Adipocyte (in vitro differentiated cells): ENCODE measurements at regions not wholly inside any gene's neighbourhood (a gene's known extent, or its start where the extent isn't known, plus 50 kb on each side); places are given as distances from the start of the nearest gene placed in this dataset.

Source experiments
- DNase-seq: peaks from one replicate; pipeline ENCODE4 v3.0.0-alpha.2; 2015; ENCODE audit warnings: low read depth
- H3K27me3 ChIP-seq: replicated peaks from 2 replicates; pipeline ENCODE4 v1.7.0; 2013; ENCODE audit warnings: mild to moderate bottlenecking, low read length, moderate library complexity; ENCODE audit not compliant: control insufficient read depth, insufficient read depth
- H3K36me3 ChIP-seq: 2 replicates; pipeline ENCODE4 v1.7.0; 2013; ENCODE audit warnings: low read length, mild to moderate bottlenecking, moderate library complexity; ENCODE audit not compliant: control insufficient read depth, insufficient read depth, severe bottlenecking
- H3K4me1 ChIP-seq: 2 replicates; pipeline ENCODE4 v1.7.0; 2013; ENCODE audit warnings: mild to moderate bottlenecking, low read length, moderate library complexity; ENCODE audit not compliant: control insufficient read depth, insufficient read depth
- H3K4me3 ChIP-seq: 2 replicates; pipeline ENCODE4 v1.7.0; 2013; ENCODE audit warnings: mild to moderate bottlenecking, low read length, moderate library complexity
- H3K9ac ChIP-seq: 2 replicates; pipeline ENCODE4 v1.7.0; 2013; ENCODE audit warnings: mild to moderate bottlenecking, low read length, moderate library complexity
- H3K9me3 ChIP-seq: 2 replicates; pipeline ENCODE4 v1.7.0; 2013; ENCODE audit warnings: mild to moderate bottlenecking, low read length, moderate library complexity; ENCODE audit not compliant: control insufficient read depth

DNA sequence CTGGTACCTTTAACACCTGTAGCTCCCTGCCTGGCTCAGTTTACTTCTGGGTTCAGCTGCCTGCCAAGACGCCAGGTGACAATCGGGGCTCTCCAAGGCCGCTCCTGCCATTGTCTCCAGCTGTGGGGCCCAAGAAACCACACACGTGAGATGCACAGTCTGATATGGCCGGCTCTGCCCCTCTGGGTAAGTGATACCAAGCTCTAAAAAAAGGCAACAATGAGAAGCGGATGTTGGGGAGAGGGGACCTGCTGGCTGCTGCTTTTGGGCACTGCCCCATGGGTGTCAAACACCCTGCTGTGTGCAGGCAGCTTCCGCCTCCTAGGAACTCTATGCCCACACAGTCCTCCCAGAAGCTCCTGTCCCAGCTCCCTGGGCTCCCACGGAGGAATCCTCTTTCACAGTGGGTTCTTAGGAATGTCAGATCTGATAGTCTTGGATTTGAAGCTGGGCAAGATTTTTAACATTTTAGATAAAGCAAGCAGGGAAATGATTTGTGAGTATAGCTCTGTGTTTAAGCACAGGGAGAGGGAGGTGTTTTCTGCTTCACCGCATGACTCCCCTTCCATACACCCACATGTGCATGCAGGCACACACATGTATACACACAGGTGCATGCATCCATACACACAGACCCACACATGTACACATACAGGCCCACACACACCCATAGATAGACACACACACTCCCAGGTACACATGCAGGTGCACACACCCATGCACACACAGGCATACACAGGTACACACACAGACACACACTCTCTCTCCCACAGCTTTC, 1135.8 kb downstream of the BCL11B start:
- no peak for DNase-seq
- no peak overlapping the region for H3K4me3 ChIP-seq

DNA sequence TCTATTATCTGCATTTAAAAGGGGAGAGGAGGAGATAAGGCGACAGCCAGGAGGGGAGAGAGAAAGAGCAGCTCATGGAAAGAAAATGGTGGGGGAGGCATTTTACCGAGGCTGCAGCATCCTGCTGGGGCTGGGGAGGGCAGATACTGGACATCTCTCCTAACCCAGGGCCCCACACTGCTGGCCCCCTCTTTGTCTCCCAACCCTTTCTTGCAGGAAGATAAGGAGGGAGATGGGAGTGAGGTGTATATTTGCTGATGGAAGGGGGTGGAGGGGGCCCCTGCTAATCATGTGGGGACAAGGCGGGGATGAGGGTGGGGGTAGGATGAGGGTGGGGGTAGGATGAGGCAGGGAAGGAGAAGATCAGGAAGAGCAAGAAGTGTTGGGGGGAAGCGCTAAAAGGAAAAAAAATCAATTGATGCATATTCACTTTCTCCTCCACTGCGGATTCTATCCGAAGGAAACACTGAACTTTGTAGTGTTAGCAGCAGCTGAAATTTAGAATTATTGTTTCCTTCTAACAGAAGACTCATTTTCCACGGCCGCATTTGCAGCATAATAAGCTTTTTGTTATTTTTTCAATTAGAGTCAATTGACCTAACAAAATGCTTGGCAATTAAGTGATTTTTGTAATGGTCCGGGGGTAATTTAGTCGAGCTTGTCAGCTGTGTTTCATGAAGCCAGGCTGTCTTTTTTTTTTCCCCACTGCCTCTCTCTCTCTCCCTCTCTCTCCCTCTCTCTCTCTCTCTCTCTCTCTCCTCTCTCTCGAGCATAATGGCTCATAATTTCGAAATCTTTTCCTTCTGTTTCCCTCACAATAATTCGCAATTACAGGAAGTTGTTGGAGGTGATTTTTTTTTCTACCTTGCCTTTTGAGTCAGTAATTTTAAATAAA, 1134.6 kb downstream of the BCL11B start:
- peaks cover 19% of the 10 kb centered on the region for H3K27me3 ChIP-seq
- no peaks in the 10 kb centered on the region for H3K36me3 ChIP-seq
- no peaks in the 10 kb centered on the region for H3K9me3 ChIP-seq
- no peak for DNase-seq
- no peak overlapping the region for H3K4me3 ChIP-seq
- no peak overlapping the region for H3K9ac ChIP-seq
- no peaks in the 10 kb centered on the region for H3K4me1 ChIP-seq

More for the DNA sequence above, 1135.8 kb downstream of the BCL11B start:
- Histone ChIP-seq H3K9me3 (no peaks in the 10 kb centered on the region), H3K9ac (no peak overlapping the region), H3K4me1 (no peaks in the 10 kb centered on the region), H3K27me3 (peaks cover 19% of the 10 kb centered on the region), H3K36me3 (no peaks in the 10 kb centered on the region)

DNA sequence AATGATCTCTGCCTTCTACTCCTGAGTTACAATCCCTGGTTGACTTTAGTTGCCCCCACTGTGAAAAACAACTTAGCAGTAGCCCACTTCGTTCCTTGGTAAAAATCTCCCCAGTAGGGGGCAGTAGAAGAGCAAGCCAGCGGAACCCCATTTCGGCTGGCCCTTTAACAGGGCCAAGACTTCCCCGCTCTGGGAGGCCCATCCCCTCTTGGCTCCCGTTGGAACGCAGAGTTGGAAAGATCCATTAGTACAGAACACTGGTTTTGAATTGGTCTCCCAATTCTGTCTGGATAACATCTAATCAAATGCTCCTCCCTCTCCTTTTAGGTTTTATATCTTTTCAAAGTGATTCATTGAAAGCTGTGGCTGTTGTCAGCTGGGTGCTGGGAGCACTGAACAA, 1133.3 kb downstream of the BCL11B start:
- no peak overlapping the region for H3K4me3 ChIP-seq
- no peaks in the 10 kb centered on the region for H3K9me3 ChIP-seq
- no peak overlapping the region for H3K9ac ChIP-seq
- peaks cover 19% of the 10 kb centered on the region for H3K27me3 ChIP-seq
- no peak for DNase-seq
- H3K36me3 ChIP-seq = no peaks in the 10 kb centered on the region
- no peaks in the 10 kb centered on the region for H3K4me1 ChIP-seq

- Histone ChIP-seq H3K27me3 (peaks cover 11% of the 10 kb centered on the region), H3K36me3 (no peaks in the 10 kb centered on the region), H3K9ac (no peak overlapping the region), H3K4me3 (no peak overlapping the region), H3K4me1 (no peaks in the 10 kb centered on the region), H3K9me3 (no peaks in the 10 kb centered on the region)
- DNase-seq = no peak
Observed at GRCh38 chr14:98140862-98141530, 1131.0 kb downstream of the BCL11B start.

DNA sequence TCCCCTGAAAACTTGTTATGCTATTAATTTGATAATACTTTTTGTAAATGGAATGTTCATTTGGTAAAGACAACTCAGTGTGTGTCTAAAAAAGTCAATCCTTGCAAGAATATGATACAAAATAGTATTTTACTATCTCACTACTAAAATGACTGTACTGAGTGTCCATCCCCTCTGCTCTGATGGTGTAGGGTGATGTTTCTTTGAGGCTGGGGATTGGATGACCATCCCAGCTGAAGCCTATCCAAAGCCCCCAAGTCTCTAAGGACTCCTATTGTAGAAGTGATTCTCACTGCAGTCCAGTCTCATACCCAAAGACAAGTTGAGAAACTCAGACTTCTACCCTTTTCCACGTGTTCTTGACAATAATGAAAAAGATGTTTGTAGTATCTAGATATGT, 1128.4 kb downstream of the BCL11B start:
- Histone ChIP-seq H3K4me1 (no peaks in the 10 kb centered on the region), H3K4me3 (no peak overlapping the region)
- DNase-seq = no peak

GRCh38 chr14:98144964-98145363, 1127.0 kb downstream of the BCL11B start:
- H3K4me1 ChIP-seq = no peaks in the 10 kb centered on the region
- peaks cover 4% of the 10 kb centered on the region for H3K27me3 ChIP-seq
- no peak for DNase-seq
- H3K9ac ChIP-seq = no peak overlapping the region
- no peak overlapping the region for H3K4me3 ChIP-seq
- no peaks in the 10 kb centered on the region for H3K9me3 ChIP-seq
- H3K36me3 ChIP-seq = no peaks in the 10 kb centered on the region

More for the DNA sequence above, 1128.4 kb downstream of the BCL11B start:
- no peak overlapping the region for H3K9ac ChIP-seq
- peaks cover 4% of the 10 kb centered on the region for H3K27me3 ChIP-seq
- H3K36me3 ChIP-seq = no peaks in the 10 kb centered on the region
- H3K9me3 ChIP-seq = no peaks in the 10 kb centered on the region

DNA sequence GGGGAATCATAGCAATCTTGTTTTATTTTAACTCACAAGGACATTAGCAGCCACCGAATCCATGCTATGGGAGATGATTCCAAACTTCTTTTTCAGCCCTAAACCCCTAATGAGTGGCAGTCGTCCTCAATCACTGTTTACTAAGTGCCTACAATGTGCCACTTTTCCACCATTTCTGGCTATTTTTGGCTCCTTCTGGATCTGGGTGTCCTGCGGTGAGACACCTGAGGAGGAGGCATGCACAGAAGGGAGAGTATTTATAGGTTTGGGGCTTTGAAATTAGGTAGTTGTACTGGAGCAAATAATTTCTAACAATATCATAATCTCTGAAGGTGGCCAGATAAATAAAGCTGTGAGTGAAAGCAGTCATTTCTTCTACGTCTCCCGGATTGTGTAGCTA, 1125.6 kb downstream of the BCL11B start:
- Histone ChIP-seq H3K36me3 (no peaks in the 10 kb centered on the region), H3K4me1 (no peaks in the 10 kb centered on the region), H3K4me3 (no peak overlapping the region), H3K27me3 (no peaks in the 10 kb centered on the region), H3K9me3 (no peaks in the 10 kb centered on the region), H3K9ac (no peak overlapping the region)
- no peak for DNase-seq

DNA sequence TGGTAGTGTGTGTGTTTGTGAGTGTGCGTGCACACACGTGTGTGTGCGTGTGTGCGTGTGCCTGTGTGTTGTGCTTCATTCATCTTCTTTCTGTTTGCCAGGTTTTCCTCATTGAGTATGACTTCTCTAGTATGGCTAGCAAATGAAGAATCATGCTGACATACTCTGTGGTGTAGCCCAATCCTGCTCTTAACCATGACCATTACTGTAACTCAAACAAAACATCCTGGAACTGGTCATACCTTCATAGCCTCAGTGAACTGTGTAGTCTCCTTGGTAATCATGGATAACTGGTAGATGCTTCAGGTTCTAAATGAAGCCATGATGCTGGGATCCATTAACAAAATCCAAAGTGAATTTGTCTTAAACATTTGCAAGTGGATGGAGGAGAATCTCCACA, 1117.7 kb downstream of the BCL11B start:
- Histone ChIP-seq H3K4me3 (no peak overlapping the region), H3K4me1 (no peaks in the 10 kb centered on the region), H3K27me3 (no peaks in the 10 kb centered on the region), H3K9me3 (no peaks in the 10 kb centered on the region), H3K36me3 (no peaks in the 10 kb centered on the region), H3K9ac (no peak overlapping the region)
- DNase-seq = no peak

DNA sequence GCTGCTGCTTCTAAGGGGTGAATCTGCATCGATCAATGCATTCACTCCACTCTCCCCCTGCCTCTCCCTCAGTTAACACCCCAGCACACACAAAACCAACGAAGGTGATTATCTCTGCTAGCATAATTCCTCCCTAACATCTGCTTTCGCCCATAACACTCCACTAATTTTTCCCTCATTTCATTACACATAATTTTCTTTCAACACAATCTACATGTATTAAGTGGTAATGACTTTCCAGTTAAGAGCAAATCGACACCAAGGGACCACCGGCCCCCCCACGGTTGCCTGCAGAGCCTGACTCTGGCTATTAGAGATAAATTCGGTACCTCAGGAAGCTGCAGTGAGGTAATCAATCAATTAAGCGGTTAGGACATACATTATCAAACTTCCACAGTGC, 1115.6 kb downstream of the BCL11B start:
- Histone ChIP-seq H3K9me3 (no peaks in the 10 kb centered on the region), H3K27me3 (no peaks in the 10 kb centered on the region), H3K36me3 (no peaks in the 10 kb centered on the region), H3K4me3 (no peak overlapping the region), H3K9ac (no peak overlapping the region), H3K4me1 (no peaks in the 10 kb centered on the region)
- no peak for DNase-seq

GRCh38 chr14:98160901-98161300, 1111.1 kb downstream of the BCL11B start:
- Histone ChIP-seq H3K4me1 (no peaks in the 10 kb centered on the region), H3K27me3 (peaks cover 12% of the 10 kb centered on the region), H3K4me3 (no peak overlapping the region), H3K9ac (no peak overlapping the region), H3K9me3 (no peaks in the 10 kb centered on the region), H3K36me3 (no peaks in the 10 kb centered on the region)
- DNase-seq = no peak

DNA sequence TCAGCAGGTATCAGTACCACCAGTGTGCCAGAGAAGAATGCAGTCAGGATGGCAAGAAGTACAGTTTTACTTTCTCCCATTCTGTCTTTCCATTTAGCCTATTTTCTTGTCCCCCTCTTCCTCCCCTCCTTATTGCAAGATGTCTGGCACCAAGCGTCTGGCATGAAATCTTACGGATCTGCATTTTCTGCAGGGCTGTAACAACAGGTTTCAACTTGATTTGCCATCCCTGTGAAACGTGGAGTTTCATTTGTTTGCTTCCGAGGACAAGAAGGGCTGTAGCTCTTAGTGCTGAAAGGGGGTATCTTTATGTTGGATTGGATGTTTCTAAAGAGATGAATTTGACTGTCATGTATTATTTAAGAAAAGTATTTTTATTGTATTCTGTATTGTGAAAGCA, 1110.6 kb downstream of the BCL11B start:
- Histone ChIP-seq H3K4me3 (no peak overlapping the region), H3K9ac (no peak overlapping the region), H3K9me3 (no peaks in the 10 kb centered on the region), H3K27me3 (peaks cover 12% of the 10 kb centered on the region), H3K4me1 (no peaks in the 10 kb centered on the region), H3K36me3 (no peaks in the 10 kb centered on the region)
- no peak for DNase-seq
